HG02759 (cell line): ENCODE measurements at regions not wholly inside any gene's neighbourhood (a gene's known extent, or its start where the extent isn't known, plus 50 kb on each side); places are given as distances from the start of the nearest gene placed in this dataset.

ENCODE experiments used
- ATAC-seq: cut with Tn5 transposase; IDR thresholded peaks from one replicate; pipeline ENCODE4 v1.9.1; 2021; ENCODE audit warnings: mild to moderate bottlenecking, moderate library complexity; ENCODE audit not compliant: unreplicated experiment

GRCh38 chr17:13405807-13406206 lies 195.9 kb downstream of the HS3ST3A1 start:
- ATAC-seq = no peak

GRCh38 chr17:13405080-13405479 lies 196.6 kb downstream of the HS3ST3A1 start:
- ATAC-seq = no peak

GRCh38 chr17:13403982-13404946 lies 197.5 kb downstream of the HS3ST3A1 start:
- no peak for ATAC-seq

- ATAC-seq = no peak
Measured at GRCh38 chr17:13400491-13400890, 201.2 kb downstream of the HS3ST3A1 start.

- no peak for ATAC-seq
Measured at GRCh38 chr17:13398853-13399252, 202.9 kb downstream of the HS3ST3A1 start.

GRCh38 chr17:13398091-13398490 lies 203.6 kb downstream of the HS3ST3A1 start:
- no peak for ATAC-seq

GRCh38 chr17:13395862-13396261 lies 205.9 kb downstream of the HS3ST3A1 start:
- ATAC-seq = no peak

- ATAC-seq = no peak
Measured at GRCh38 chr17:13395346-13395745, 206.4 kb downstream of the HS3ST3A1 start.

GRCh38 chr17:13393841-13394710 lies 207.7 kb downstream of the HS3ST3A1 start:
- no peak for ATAC-seq

- no peak for ATAC-seq
Measured at GRCh38 chr17:13387952-13388351, 213.8 kb downstream of the HS3ST3A1 start.

GRCh38 chr17:13387236-13387635 lies 214.5 kb downstream of the HS3ST3A1 start:
- ATAC-seq = no peak

- no peak for ATAC-seq
Measured at GRCh38 chr17:13385481-13385911, 216.2 kb downstream of the HS3ST3A1 start.

- no peak for ATAC-seq
Measured at GRCh38 chr17:13384626-13385025, 217.1 kb downstream of the HS3ST3A1 start.

GRCh38 chr17:13378361-13378760 lies 223.4 kb downstream of the HS3ST3A1 start:
- ATAC-seq = no peak

GRCh38 chr17:13374203-13375143 lies 227.3 kb downstream of the HS3ST3A1 start:
- no peak for ATAC-seq

GRCh38 chr17:13372432-13372831 lies 229.3 kb downstream of the HS3ST3A1 start:
- no peak for ATAC-seq

- ATAC-seq = no peak
Measured at GRCh38 chr17:13367154-13367553, 234.6 kb downstream of the HS3ST3A1 start.

- no peak for ATAC-seq
Measured at GRCh38 chr17:13365331-13365730, 236.4 kb downstream of the HS3ST3A1 start.

GRCh38 chr17:13363771-13364170 lies 238.0 kb downstream of the HS3ST3A1 start:
- no peak for ATAC-seq

GRCh38 chr17:13362341-13363122 lies 239.2 kb downstream of the HS3ST3A1 start:
- ATAC-seq = no peak
